ENCODE measurements at regions not wholly inside any gene's neighbourhood (a gene's known extent, or its start where the extent isn't known, plus 50 kb on each side); places are given as distances from the start of the nearest gene placed in this dataset.

DNA sequence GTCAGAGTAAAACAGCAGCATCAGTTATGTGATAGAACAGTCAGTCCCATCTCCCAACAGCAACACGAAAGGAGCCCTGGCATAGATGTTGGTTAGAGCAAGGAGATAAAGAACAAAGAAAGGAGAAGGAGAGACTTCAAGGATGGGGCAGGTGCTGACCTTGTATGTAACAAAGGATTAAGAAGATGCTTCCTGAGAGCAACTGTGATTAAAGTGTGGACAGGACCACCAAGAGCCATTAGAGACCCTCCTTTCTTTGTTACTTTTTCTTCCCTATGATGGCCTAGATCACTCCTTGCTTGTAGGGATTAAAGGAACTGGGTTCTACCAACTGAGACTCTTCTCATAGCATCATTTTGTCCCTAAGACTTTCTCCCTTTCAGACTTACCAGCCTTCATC lies 75.2 kb upstream of the GPR6 start:
- H3K36me3 ChIP-seq (ENCODE audit: control insufficient read depth in 2 of 2, extremely low read depth in 1 of 2, insufficient read depth in 2 of 2, low read length in 2 of 2), result no peaks in the 10 kb centered on the region
- no peaks in the 10 kb centered on the region for H3K9me3 ChIP-seq (ENCODE audit: control insufficient read depth, low read depth, low read length)
- H3K27me3 ChIP-seq (ENCODE audit: control insufficient read depth, extremely low read depth, insufficient read depth, low read length), result no peaks in the 10 kb centered on the region

DNA sequence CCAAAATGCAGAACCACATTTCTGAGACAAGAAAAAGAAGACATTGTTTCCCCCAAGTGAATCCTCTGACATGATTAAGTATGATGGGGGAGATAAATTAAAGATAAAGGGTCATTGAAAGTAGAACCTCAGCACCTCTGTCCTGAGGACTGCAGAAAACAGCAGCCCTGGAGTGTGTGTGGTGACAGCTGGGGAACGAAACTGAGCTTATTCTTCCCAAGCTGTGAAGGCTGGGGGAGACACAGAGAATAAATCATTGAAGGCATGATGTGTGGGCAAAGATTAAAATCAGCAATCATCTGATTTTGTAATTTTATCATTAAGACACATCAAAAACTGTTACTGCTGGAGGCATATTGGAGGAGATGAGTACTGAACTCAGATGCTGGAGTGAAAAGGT lies 67.5 kb upstream of the GPR6 start:
- Histone ChIP-seq H3K4me2 (ENCODE audit: control insufficient read depth, extremely low read depth, insufficient read depth, low read depth, low read length) (no peak overlapping the region), H3K27ac (ENCODE audit: control insufficient read depth, insufficient read depth, low read length) (no peak overlapping the region), H3K36me3 (ENCODE audit: control insufficient read depth in 2 of 2, extremely low read depth in 1 of 2, insufficient read depth in 2 of 2, low read length in 2 of 2) (no peaks in the 10 kb centered on the region), H3K9ac (ENCODE audit: control insufficient read depth, extremely low read depth, insufficient read depth, low read length) (no peak overlapping the region), H3K79me2 (ENCODE audit: control insufficient read depth, insufficient read depth, low read length) (no peaks in the 10 kb centered on the region), H3K27me3 (ENCODE audit: control insufficient read depth, extremely low read depth, insufficient read depth, low read length) (no peaks in the 10 kb centered on the region), H3K9me3 (ENCODE audit: control insufficient read depth, low read depth, low read length) (no peaks in the 10 kb centered on the region), H3K4me1 (ENCODE audit: control insufficient read depth, extremely low read depth, insufficient read depth, low read length) (no peaks in the 10 kb centered on the region), H4K20me1 (ENCODE audit: control insufficient read depth, extremely low read depth, insufficient read depth, low read length) (no peaks in the 10 kb centered on the region), H3K9me1 (ENCODE audit: control insufficient read depth, extremely low read depth, insufficient read depth, low read length) (no peaks in the 10 kb centered on the region), H3K4me3 (ENCODE audit: control insufficient read depth in 2 of 3, extremely low read depth in 1 of 3, insufficient read depth in 2 of 3, low read depth in 1 of 3, low read length in 3 of 3) (no peak overlapping the region), H2AFZ (ENCODE audit: control insufficient read depth, low read length) (no peak overlapping the region)
- TF ChIP-seq CTCF (optimal IDR thresholded peaks at IDR 0.05 in 1 of 3, IDR thresholded peaks at IDR 0.05 in 1 of 3, conservative IDR thresholded peaks at IDR 0.05 in 1 of 3; ENCODE audit: extremely low read depth in 1 of 3, insufficient read depth in 2 of 3, low read length in 3 of 3), result no peak
- FAIRE-seq, result no peak
- DNase-seq (ENCODE audit: low read depth, low spot score), result no peak
- dilution Hi-C loops (cut with MboI; ENCODE audit: extremely low pct_ligation_motif_present, low sequenced_read_pairs), result no loop called here

More for the DNA sequence above, 75.2 kb upstream of the GPR6 start:
- no peak overlapping the region for H2AFZ ChIP-seq (ENCODE audit: control insufficient read depth, low read length)
- H3K27ac ChIP-seq (ENCODE audit: control insufficient read depth, insufficient read depth, low read length), result no peak overlapping the region
- no peaks in the 10 kb centered on the region for H4K20me1 ChIP-seq (ENCODE audit: control insufficient read depth, extremely low read depth, insufficient read depth, low read length)
- no peaks in the 10 kb centered on the region for H3K79me2 ChIP-seq (ENCODE audit: control insufficient read depth, insufficient read depth, low read length)
- TF ChIP-seq CTCF (optimal IDR thresholded peaks at IDR 0.05 in 1 of 3, IDR thresholded peaks at IDR 0.05 in 1 of 3, conservative IDR thresholded peaks at IDR 0.05 in 1 of 3; ENCODE audit: extremely low read depth in 1 of 3, insufficient read depth in 2 of 3, low read length in 3 of 3) (no peak), EZH2 (IDR thresholded peaks at IDR 0.05; ENCODE audit: low read length) (no peak)
- no peaks in the 10 kb centered on the region for H3K9me1 ChIP-seq (ENCODE audit: control insufficient read depth, extremely low read depth, insufficient read depth, low read length)
- H3K9ac ChIP-seq (ENCODE audit: control insufficient read depth, extremely low read depth, insufficient read depth, low read length), result no peak overlapping the region
- dilution Hi-C loops (cut with MboI; ENCODE audit: extremely low pct_ligation_motif_present, low sequenced_read_pairs), result no loop called here
- no peaks in the 10 kb centered on the region for H3K4me1 ChIP-seq (ENCODE audit: control insufficient read depth, extremely low read depth, insufficient read depth, low read length)
- H3K4me2 ChIP-seq (ENCODE audit: control insufficient read depth, extremely low read depth, insufficient read depth, low read depth, low read length), result no peak overlapping the region
- no peak overlapping the region for H3K4me3 ChIP-seq (ENCODE audit: control insufficient read depth in 2 of 3, extremely low read depth in 1 of 3, insufficient read depth in 2 of 3, low read depth in 1 of 3, low read length in 3 of 3)
- DNase-seq (ENCODE audit: low read depth, low spot score) (no peak), FAIRE-seq (no peak)

Data from keratinocyte (primary cell).